Skin epidermis (tissue), 12 donors: ENCODE measurements at regions not wholly inside any gene's neighbourhood (a gene's known extent, or its start where the extent isn't known, plus 50 kb on each side); places are given as distances from the start of the nearest gene placed in this dataset.
A peak's percentile ranks its signal among the peaks of the same experiment; 100 is the strongest.

ENCODE experiments used
- H3K27ac ChIP-seq, 21 experiments: fragments of 200-600 bp; sonication (generic) in 11 of 21; one replicate each; pipeline ENCODE4 v1.5.0; 2020; ENCODE audit warnings: mild to moderate bottlenecking in 3 of 21, inconsistent platforms in 2 of 21, moderate library complexity in 2 of 21
- H3K4me3 ChIP-seq, 7 experiments: fragments of 200-600 bp; sonication (generic) in 2 of 7; one replicate each; pipeline ENCODE4 v1.5.0; 2020; ENCODE audit warnings: inconsistent platforms in 2 of 7, mild to moderate bottlenecking in 2 of 7, moderate library complexity in 1 of 7

DNA sequence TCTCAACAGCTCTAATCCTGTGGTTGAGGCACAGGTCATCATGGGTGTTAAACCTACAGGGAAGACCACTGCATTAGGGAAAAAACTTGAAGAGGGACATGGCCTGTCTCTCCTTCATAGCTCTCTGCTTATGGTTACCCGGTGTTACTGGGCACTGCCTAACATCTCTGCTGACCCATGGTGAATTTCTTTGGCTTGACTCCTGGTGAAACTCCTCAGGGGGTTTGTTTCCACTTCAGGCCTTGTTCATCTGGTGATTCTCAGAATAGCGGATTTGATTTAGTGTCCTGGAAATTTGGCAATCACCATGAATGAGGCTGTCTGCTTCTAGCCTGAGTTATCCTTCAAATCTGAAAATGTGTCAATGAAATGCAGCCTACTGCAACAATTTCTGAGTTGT, 114.4 kb downstream of the ZNF518B start:
- no peak overlapping the region for H3K4me3 ChIP-seq
- H3K27ac ChIP-seq = no peak overlapping the region

DNA sequence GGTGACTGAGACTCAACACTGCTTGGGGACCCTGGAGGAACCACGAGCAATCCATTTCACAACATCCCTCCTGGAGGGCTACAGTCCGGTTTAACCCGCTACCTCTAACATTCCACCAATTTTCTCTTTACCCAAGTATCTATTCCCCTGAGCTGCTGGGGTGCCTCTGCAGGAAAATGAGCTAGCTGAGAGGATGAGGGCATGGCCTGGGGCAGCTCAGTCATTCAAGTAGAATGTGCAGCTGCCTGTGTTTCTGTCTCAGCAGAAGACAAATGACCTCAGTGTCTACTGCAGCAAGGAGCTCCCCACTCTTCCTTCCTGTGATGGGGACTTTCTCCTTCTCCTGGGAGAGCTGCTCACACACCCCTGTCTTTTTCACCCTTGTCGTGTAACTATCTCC, 120.8 kb downstream of the ZNF518B start:
- Histone ChIP-seq H3K27ac (no peak overlapping the region), H3K4me3 (no peak overlapping the region)

DNA sequence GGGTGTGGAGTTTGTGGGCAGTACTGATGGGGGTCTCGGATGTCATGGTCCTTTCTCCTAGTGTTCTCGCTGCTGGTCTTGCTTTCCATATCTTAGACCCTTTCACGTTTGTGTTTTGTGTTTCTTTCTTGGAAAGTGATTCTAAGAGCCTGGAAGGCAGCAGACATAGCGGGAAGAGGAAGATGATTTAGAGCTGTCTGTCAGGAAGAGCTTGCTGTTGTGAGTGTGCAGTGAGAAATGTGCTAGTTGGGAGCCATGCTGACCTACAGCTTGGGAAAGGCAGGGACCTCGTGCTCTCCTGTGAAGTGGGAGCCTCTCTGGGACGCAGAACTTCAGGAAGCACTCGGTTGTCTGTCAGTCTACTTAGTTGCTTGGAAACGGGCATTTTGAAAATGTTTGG, 122.2 kb downstream of the ZNF518B start:
- Histone ChIP-seq H3K4me3 (no peak overlapping the region), H3K27ac (no peak overlapping the region)

DNA sequence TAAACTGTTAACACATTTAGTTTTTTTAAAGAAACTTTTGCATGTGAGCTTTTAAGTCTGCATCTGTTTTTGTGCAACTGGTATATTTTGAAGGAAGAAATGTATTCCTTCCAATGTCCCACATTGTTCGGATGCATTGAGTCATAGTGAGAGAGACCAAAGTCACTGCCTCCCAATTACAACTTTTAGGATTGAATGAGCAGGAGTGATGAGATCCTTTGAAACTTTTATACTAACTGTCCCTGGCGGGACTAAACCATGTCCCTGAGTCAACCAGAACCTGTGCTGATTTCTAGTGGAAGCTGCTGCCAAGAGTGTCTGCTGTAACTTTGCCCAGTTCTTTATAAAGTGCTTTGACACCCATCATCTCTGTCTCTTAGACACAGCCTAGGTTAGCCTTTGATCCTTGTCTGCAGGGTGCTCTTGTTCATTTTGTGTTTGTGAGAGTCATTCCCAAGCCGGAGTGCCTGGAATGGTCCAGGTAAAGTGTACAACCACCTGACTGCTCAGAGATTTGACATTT, 122.7 kb downstream of the ZNF518B start:
- no peak overlapping the region for H3K27ac ChIP-seq
- no peak overlapping the region for H3K4me3 ChIP-seq

DNA sequence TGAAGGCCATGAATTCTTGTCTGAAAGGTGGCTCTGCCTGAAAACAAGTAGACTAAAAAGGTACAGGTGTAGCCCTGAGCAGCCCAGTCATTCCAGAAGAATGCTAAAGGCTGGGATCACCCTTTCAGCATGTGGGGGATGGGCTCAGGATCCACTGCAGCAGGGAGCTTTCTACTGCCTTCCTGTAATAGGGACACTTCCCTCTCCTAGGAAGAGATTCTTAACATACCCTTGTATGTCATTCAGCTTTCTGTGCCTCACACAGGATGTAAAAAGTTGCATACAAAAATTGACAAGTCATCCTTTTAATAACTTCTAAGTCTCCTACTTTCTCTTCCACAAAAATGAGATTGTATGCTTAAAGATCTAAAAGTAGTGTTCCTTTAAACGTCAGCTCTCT, 123.3 kb downstream of the ZNF518B start:
- no peak overlapping the region for H3K4me3 ChIP-seq
- H3K27ac ChIP-seq = no peak overlapping the region

DNA sequence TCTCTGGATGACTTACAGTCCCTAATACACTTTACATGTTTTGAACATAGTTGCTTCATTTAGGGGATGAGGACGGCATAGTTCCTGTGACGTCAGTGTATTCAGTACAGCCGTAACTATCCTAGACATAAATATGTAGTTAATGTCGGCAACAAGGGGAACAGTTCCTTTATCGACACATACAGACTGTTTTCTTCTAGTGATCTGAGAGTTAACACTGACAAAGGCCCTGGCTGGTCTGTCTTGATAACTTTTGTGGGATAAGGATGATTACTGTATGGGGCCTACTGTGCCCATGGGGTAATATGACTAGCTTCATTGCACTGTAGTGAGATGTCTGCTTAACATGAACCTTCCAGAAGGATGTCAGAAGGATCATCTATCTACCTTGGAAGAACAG, 131.2 kb downstream of the ZNF518B start:
- H3K27ac ChIP-seq = no peak overlapping the region
- no peak overlapping the region for H3K4me3 ChIP-seq

DNA sequence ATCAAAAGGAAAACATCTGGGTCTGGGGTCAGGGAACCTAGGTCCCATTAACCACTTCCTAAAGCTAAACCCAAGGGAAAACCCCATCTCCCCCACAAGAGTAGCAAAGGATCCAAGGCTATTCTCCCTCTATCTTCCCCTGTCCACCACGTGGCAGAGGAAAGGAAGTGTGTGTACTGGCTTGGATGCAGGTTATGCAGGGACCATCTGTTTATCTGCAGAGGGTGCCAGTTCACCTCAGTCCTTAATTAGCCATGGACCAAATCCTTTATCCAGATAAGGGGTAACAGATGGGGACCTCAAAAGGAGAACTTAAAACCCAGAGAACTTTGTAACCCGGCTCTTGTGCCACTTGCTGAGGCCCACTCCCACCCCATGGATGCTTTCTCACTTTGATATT, 135.3 kb downstream of the ZNF518B start:
- no peak overlapping the region for H3K27ac ChIP-seq
- no peak overlapping the region for H3K4me3 ChIP-seq

DNA sequence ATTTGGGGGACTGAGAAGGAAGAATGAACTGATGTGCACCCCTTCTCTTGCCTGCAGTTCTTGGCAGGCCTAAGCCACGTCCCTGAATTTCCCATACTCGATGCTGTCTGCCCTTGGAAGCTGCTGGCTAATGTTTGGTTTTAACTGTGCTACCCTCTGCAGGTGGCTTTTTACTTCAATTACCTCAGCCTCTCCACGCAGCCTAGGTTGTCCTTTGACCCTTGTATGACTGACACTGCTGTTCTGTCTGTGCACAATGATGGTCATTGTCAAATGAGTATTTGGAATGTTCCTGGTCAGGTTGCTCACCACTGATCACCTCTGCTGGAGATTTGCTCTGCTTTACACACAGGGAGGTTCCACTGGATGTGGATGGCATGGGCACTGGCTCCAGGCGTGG, 137.1 kb downstream of the ZNF518B start:
- H3K27ac ChIP-seq = no peak overlapping the region
- H3K4me3 ChIP-seq = no peak overlapping the region

DNA sequence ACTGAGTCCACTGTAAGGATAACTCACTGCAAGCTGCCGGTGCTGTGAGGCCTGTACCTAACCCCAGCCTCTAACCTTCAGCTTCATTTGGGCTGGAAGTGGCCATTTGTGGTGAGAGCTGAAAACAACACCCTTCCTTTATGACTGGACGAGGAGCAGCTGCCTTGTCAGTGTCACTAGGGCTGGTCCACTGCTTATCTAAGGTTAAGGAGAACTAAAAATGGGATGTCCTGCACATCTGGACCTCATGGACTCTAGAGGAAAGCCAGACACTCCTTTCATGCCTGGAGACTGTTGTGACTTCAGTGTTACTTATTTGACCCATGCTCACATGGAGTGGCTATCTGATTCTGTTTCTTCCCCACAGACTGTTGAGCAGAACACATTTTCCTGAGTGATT, 139.9 kb downstream of the ZNF518B start:
- no peak overlapping the region for H3K27ac ChIP-seq

DNA sequence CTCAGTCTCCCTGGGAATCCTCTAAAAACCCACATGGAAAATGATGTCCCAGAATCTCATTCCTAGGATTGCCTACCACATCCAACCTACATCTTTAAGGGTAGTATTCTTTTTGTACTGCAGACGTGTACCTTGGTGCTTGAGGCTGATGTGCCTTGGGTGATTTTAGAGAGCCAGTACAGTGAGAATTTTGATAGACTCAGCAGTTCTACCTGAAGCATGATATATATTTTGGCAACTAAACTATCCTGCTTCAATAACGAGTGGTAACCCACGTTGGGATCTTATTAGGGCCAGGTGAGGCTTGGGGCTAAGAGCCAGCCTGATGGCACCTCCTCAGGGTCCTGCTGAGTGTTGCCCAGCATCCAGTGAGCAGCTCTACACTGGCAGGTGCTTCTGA, 140.4 kb downstream of the ZNF518B start:
- no peak overlapping the region for H3K27ac ChIP-seq

More for the DNA sequence above, 139.9 kb downstream of the ZNF518B start:
- no peak overlapping the region for H3K4me3 ChIP-seq

DNA sequence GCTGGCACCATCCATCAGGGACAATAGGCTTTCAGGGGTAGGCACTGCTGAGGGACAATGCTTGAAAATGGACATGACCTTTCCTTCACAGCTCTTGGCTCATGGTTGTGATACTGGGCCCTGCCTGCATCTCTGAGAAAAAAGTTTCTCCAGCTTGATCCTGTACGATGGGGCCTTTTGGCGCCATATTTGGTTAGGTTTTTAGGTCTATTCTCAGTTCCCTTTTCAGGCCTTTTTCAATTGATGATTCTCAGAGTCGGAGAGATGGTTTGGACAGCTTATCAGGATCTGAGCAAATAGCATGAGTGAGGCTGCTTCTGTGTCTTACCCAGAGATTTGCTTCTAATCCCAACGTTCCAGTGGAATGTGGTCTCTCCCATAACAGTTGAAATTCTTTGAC, 141.6 kb downstream of the ZNF518B start:
- H3K4me3 ChIP-seq = no peak overlapping the region

More for the DNA sequence above, 140.4 kb downstream of the ZNF518B start:
- no peak overlapping the region for H3K4me3 ChIP-seq

DNA sequence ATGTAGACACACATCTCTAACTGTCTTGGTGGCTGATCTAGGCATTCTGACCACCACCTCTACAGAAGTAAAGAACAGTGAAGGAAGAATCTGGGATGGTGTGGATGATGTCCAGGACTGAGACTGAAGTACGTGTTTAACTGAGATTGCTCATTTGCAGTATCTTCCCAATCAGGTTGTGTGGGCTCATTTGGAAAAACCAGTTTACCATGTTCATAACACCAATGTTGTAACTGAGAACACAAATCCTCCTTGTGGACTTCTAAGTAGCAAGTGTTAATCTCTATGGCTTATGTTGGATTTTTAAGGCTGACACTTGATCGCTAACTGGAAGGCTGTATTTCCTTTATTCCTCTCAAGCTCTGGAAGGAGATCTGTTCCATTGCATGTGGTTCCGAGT, 144.7 kb downstream of the ZNF518B start:
- no peak overlapping the region for H3K27ac ChIP-seq
- H3K4me3 ChIP-seq = no peak overlapping the region

More for the DNA sequence above, 141.6 kb downstream of the ZNF518B start:
- no peak overlapping the region for H3K27ac ChIP-seq

DNA sequence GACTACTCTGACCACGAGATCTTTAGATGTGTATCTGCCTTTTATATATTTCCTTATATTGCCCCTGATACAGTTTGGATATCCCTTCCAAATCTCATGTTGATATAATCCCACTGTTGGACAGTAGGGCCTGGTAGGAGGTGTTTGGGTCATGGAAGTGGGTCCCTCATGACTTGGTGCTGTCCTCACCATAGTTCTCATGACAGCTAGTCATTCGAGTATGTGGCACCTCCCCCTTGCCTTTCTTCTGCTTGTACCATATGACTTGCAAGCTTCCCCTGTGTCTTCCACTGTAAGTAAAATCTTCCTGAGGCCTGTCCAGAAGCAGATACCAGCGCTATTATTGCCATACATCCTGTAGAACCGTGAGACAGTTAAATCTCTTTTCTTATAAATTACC, 145.3 kb downstream of the ZNF518B start:
- no peak overlapping the region for H3K4me3 ChIP-seq
- no peak overlapping the region for H3K27ac ChIP-seq

DNA sequence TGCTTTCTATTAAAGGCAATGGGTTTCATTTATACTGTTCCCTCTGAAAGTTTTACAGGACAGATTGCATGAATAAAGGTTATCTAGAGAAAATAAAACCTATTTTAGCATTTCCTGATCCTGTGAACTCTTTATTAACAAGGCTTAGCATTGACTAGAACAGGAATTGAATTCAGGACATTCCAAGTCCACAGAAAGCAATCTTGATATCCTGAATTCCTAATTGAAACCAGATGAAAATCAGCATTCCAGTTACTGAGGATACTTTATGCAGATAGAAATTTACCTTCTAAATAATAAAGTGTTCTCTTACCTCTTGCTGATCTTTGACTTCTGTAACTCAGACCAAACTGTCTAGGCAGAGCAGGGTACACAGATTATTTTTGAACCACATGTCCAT, 151.4 kb downstream of the ZNF518B start:
- H3K27ac ChIP-seq = no peak overlapping the region
- no peak overlapping the region for H3K4me3 ChIP-seq

DNA sequence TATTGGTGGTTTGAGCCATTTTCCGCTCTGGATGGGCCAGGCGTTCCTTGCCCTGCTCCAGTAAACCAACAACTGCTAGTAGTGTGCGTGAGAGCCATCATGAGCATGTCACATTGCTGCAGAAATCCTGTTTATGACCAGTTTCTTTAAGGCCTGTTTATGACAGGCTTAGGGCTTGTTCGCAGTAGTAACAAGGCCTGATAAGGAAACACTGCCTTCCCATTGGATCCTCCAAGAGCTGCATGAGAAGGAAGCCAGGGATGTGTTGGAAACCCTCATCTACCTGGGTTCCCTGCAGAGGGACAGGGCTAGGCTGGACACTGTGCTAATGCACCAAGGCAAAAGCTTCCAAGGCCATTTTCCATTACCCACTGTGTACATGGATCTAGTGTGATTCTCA, 153.9 kb downstream of the ZNF518B start:
- no peak overlapping the region for H3K27ac ChIP-seq
- no peak overlapping the region for H3K4me3 ChIP-seq

DNA sequence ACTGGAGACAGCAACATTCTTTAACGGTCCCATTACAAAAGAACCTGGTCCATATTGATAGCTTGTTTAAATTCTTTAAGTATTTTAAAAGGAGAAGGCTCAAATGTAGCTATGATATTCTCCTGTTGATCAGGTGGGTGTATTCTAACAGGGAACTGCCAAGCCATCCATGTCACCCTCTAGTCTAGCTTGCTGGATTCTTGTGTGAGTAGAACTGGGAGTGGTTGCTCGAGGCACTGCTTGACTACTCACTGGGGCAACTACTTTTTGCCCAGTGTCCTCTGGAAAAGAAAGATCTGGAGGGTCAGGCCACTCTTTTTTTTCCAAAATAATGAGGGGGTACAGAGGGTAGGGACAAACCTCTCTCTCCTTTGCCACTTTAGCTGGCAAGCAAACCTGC, 155.1 kb downstream of the ZNF518B start:
- Histone ChIP-seq H3K27ac (no peak overlapping the region), H3K4me3 (no peak overlapping the region)

DNA sequence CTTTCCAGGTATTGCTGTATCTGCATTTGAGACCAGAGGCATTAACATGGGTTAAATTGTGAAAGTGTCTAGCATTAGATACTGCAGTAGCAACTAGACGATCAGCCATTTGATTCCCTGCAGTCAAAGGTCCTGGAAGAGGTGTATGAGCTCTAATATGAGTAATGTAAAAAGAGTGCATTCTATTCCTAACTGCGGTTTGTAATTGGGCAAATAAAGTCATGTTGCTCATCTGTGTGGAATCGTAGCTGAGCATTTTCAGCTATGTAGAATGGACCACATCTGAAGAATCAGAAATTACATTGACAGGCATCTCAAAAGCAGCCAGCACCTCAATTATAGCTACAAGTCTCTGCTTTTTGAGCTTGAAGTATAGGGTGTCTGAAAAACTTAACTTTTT, 157.6 kb downstream of the ZNF518B start:
- Histone ChIP-seq H3K27ac (no peak overlapping the region), H3K4me3 (no peak overlapping the region)

DNA sequence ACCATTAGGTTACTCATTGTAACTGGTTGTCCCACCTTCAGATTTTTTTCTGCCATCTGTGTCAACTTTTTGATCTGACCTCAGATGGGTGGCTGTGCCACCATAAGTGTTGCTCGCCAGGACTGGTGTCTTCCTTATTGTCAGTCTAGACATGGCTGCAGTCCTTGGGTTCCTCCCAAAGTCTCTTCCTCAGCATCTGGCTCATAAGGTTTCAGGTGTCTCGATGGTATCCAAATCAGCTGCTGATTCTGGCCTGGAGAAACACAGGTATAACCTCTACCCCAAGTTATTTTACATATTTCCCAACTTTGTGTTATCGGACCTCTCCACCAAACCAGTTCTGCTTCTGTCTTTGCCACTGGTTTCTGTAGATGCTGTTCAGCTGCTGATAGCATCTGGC, 158.5 kb downstream of the ZNF518B start:
- H3K27ac ChIP-seq = no peak overlapping the region
- no peak overlapping the region for H3K4me3 ChIP-seq

DNA sequence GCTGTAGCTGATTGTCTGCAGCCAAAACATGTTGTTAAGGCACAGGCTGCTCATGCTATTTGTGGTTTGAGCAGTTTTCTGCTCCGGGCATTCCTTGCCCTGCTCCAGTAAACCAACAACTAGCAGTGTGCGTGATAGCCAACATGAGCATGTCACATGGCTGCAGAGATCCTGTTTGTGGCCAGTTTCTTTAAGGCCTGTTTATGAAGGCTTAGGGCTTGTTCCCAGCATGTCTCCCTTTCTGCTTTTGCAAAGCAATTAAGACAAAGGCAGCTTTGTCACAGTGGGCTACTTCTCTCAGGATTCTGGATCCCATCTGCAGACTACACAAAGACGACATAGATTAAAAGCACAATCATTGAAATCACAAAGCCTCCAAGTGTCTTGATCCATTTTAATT, 160.5 kb downstream of the ZNF518B start:
- Histone ChIP-seq H3K4me3 (no peak overlapping the region), H3K27ac (peak overlapping the region in 7 of 21 experiments; percentile 7 to 60 (median 33))

DNA sequence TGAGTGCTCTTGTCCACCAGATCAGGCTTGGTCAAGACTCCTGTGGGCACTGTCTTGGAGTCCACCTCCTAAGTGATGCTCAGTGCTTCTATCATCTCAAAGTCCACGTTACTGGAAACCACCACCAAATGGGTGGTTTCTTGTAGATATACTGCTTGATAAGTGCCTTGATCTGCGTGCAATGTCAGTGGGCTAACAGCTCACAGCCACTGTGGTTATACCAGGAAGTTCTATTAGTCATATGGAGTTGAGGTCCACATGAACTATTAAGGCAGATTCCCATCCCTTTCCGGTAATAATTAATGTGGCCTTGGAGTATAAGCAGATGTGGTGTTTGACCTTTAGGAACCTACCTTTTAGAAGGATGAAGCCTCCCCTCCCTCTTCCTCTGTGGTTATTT, 161.9 kb downstream of the ZNF518B start:
- Histone ChIP-seq H3K27ac (peak overlapping the region in 1 of 21 experiments; percentile 6), H3K4me3 (no peak overlapping the region)

DNA sequence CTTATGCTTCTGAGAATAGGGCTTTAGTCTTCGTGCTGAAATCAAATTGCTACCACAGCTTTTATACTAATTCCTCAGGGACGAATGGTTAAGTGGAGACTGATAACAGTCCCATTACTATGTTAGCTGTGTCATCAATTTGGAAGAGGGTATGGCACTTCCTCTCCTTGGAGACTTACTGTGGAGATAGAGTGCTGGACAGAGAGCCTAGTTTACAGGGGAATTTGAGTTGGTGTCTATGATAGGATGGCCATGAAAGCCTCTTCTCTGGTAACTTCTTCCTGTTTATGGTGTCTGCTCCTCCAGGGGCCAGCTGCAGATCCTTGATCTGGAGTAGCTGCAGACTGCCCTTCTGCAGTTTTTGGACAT, 167.7 kb downstream of the ZNF518B start:
- no peak overlapping the region for H3K4me3 ChIP-seq

DNA sequence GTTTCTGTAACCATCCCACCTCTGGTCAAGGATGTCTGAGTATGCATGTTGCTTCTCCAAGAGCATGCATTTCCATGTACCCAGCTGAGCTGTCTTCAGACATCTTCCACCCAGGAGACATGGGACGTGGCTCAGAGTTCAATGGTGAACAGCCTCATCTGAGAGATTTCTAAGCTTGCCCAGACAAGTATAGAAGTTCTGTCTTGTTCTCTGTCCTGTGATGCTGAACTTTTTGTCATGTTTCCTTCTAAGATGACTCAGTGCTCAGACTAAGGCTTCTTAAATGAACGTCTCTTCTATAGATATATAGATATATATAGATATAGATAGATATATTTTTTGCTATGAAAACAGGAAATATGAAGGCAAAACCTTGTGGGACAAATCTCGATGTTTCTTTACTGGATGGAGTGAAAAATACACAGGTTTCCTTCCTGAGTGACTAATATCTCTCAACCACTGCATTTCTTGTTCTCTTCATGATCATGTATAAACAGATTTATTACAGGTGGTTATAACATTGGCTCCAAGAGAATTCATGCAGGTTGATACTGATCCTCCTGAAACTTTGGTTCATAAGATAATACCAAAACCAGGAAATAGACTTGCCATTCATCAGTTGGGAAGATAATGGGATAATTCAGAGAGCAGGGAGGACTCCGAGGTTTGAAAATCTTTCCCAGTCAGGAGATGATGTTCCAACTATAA, 168.2 kb downstream of the ZNF518B start:
- Histone ChIP-seq H3K27ac (peak overlapping the region in 4 of 21 experiments; percentile 6 to 71 (median 52)), H3K4me3 (no peak overlapping the region)

More for the DNA sequence above, 167.7 kb downstream of the ZNF518B start:
- peak overlapping the region in 6 of 21 experiments; percentile 6 to 71 (median 40) for H3K27ac ChIP-seq
